Progenitor cell of endocrine pancreas (in vitro differentiated cells): ENCODE measurements at regions not wholly inside any gene's neighbourhood (a gene's known extent, or its start where the extent isn't known, plus 50 kb on each side); places are given as distances from the start of the nearest gene placed in this dataset.
A peak's percentile ranks its signal among the peaks of the same experiment; 100 is the strongest.

Source experiments
- DNase-seq: peaks from one replicate; pipeline ENCODE4 v3.0.0; 2021; ENCODE audit warnings: low spot score; ENCODE audit not compliant: unreplicated experiment
- H3K27ac Mint-ChIP-seq: 2 replicates; pipeline ENCODE4 v1.8.0; 2021; ENCODE audit warnings: mild to moderate bottlenecking, moderate library complexity, mixed read lengths
- H3K27me3 Mint-ChIP-seq: 2 replicates; pipeline ENCODE4 v1.8.0; 2021; ENCODE audit warnings: mixed read lengths
- H3K36me3 Mint-ChIP-seq: 2 replicates; pipeline ENCODE4 v1.8.0; 2022; ENCODE audit warnings: mixed read lengths; ENCODE audit not compliant: insufficient read depth
- H3K4me1 Mint-ChIP-seq: 2 replicates; pipeline ENCODE4 v1.8.0; 2021; ENCODE audit warnings: low read depth, mixed read lengths
- H3K4me3 Mint-ChIP-seq: 2 replicates; pipeline ENCODE4 v1.8.0; 2021; ENCODE audit warnings: low read depth, mild to moderate bottlenecking, moderate library complexity, mixed read lengths
- H3K9me3 Mint-ChIP-seq: 2 replicates; pipeline ENCODE4 v1.8.0; 2021; ENCODE audit warnings: low read depth, mixed read lengths
- CTCF ChIP-seq: fragments of 200-600 bp; sonication (generic); IDR thresholded peaks from one replicate; pipeline ENCODE4 v1.5.0; 2021; ENCODE audit warnings: antibody characterized with exemption, mild to moderate bottlenecking; ENCODE audit not compliant: unreplicated experiment

GRCh38 chrX:107561468-107562215 is 66.7 kb upstream of the PRPS1 start:
- Mint-ChIP-seq H3K27me3 (no peaks in the 10 kb centered on the region), H3K9me3 (peaks cover 16% of the 10 kb centered on the region)

GRCh38 chrX:107562482-107562881 is 65.8 kb upstream of the PRPS1 start:
- no peak overlapping the region for H3K4me3 Mint-ChIP-seq
- no peak for DNase-seq
- H3K4me1 Mint-ChIP-seq, result peaks cover 16% of the 10 kb centered on the region
- H3K27me3 Mint-ChIP-seq, result no peaks in the 10 kb centered on the region
- no peak overlapping the region for H3K27ac Mint-ChIP-seq
- no peak for TF ChIP-seq CTCF
- H3K9me3 Mint-ChIP-seq, result peaks cover 19% of the 10 kb centered on the region
- H3K36me3 Mint-ChIP-seq, result no peaks in the 10 kb centered on the region

More at GRCh38 chrX:107561468-107562215, 66.7 kb upstream of the PRPS1 start:
- Mint-ChIP-seq H3K27ac (no peak overlapping the region), H3K4me3 (no peak overlapping the region), H3K36me3 (no peaks in the 10 kb centered on the region), H3K4me1 (peaks cover 13% of the 10 kb centered on the region)
- DNase-seq, result no peak
- no peak for TF ChIP-seq CTCF

- no peak overlapping the region for H3K27ac Mint-ChIP-seq
- H3K9me3 Mint-ChIP-seq, result peaks cover 19% of the 10 kb centered on the region
- H3K4me1 Mint-ChIP-seq, result peaks cover 18% of the 10 kb centered on the region
- no peak for DNase-seq
- no peak for TF ChIP-seq CTCF
- H3K27me3 Mint-ChIP-seq, result no peaks in the 10 kb centered on the region
- H3K4me3 Mint-ChIP-seq, result no peak overlapping the region
- no peaks in the 10 kb centered on the region for H3K36me3 Mint-ChIP-seq
Observed at GRCh38 chrX:107563824-107564223, 64.5 kb upstream of the PRPS1 start.

- no peak for DNase-seq
- H3K4me3 Mint-ChIP-seq, result no peak overlapping the region
- no peaks in the 10 kb centered on the region for H3K27me3 Mint-ChIP-seq
- peaks cover 19% of the 10 kb centered on the region for H3K9me3 Mint-ChIP-seq
- no peaks in the 10 kb centered on the region for H3K36me3 Mint-ChIP-seq
- peaks cover 18% of the 10 kb centered on the region for H3K4me1 Mint-ChIP-seq
- TF ChIP-seq CTCF, result no peak
- H3K27ac Mint-ChIP-seq, result no peak overlapping the region
Observed at GRCh38 chrX:107565015-107565414, 63.3 kb upstream of the PRPS1 start.

- peaks cover 18% of the 10 kb centered on the region for H3K4me1 Mint-ChIP-seq
- peak; percentile 16 for DNase-seq
- peak overlapping the region; percentile 61 for H3K4me3 Mint-ChIP-seq
- H3K9me3 Mint-ChIP-seq, result peaks cover 12% of the 10 kb centered on the region
- no peak for TF ChIP-seq CTCF
- H3K27ac Mint-ChIP-seq, result peak overlapping the region; percentile 90
- H3K27me3 Mint-ChIP-seq, result no peaks in the 10 kb centered on the region
- no peaks in the 10 kb centered on the region for H3K36me3 Mint-ChIP-seq
Observed at GRCh38 chrX:107565931-107566603, 62.2 kb upstream of the PRPS1 start.
